ENCODE measurements at regions not wholly inside any gene's neighbourhood (a gene's known extent, or its start where the extent isn't known, plus 50 kb on each side); places are given as distances from the start of the nearest gene placed in this dataset.

DNA sequence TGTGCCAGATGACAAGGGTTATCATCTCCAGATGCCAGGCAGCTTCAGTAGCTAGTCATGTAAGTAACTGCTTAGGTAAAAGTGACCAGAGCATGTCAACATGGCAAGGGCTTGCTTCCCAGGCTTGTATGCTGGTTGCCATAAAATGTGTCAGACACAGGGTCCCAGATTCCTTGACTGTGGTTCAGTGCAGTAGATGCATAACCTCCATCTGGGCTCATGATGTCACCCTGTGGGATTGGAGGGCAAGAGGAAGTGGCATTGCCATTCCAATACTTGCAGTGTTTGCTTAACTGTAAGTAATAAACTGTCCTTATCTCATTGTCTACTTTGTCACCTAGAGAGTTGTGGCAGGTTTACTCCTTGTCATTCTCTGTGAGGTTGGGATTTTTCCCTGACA is 226.8 kb downstream of the PCDH17 start:
- H3K36me3 Mint-ChIP-seq (ENCODE audit: low read depth), result no peaks in the 10 kb centered on the region
- H3K4me1 Mint-ChIP-seq (ENCODE audit: low read depth), result no peaks in the 10 kb centered on the region
- no peaks in the 10 kb centered on the region for H3K27me3 Mint-ChIP-seq (ENCODE audit: low read depth)
- H3K27ac Mint-ChIP-seq (ENCODE audit: unreplicated experiment), result no peak overlapping the region
- H3K4me3 Mint-ChIP-seq (ENCODE audit: unreplicated experiment), result no peak overlapping the region
- TF ChIP-seq, protein P1, sequence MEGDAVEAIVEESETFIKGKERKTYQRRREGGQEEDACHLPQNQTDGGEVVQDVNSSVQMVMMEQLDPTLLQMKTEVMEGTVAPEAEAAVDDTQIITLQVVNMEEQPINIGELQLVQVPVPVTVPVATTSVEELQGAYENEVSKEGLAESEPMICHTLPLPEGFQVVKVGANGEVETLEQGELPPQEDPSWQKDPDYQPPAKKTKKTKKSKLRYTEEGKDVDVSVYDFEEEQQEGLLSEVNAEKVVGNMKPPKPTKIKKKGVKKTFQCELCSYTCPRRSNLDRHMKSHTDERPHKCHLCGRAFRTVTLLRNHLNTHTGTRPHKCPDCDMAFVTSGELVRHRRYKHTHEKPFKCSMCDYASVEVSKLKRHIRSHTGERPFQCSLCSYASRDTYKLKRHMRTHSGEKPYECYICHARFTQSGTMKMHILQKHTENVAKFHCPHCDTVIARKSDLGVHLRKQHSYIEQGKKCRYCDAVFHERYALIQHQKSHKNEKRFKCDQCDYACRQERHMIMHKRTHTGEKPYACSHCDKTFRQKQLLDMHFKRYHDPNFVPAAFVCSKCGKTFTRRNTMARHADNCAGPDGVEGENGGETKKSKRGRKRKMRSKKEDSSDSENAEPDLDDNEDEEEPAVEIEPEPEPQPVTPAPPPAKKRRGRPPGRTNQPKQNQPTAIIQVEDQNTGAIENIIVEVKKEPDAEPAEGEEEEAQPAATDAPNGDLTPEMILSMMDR (IDR thresholded peaks at IDR 0.05), result no peak
- DNase-seq (ENCODE audit: low spot score), result no peak
- H3K9me3 Mint-ChIP-seq (ENCODE audit: low read depth), result no peaks in the 10 kb centered on the region

DNA sequence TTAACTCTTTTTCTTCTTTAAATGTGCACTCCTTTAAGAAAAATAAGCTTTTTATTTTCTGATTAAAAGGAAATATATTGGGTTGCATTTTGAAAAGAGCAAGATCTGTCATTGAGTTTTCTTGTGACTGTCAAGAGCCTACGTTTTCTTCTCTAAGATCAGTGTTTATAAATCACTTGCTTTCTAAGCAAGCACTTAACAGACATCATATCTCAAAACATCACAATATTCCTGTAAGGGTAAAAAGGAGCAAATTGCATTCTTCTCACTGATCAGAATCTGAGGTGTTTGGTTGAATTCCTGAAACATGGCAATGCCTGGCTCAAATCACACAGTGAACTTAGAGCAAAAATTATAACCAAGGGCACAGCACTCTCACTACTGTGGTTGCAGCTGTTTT is 231.3 kb downstream of the PCDH17 start:
- TF ChIP-seq, protein P1 (IDR thresholded peaks at IDR 0.05), result no peak
- Mint-ChIP-seq H3K27ac (ENCODE audit: unreplicated experiment) (no peak overlapping the region), H3K36me3 (ENCODE audit: low read depth) (no peaks in the 10 kb centered on the region), H3K4me1 (ENCODE audit: low read depth) (no peaks in the 10 kb centered on the region), H3K4me3 (ENCODE audit: unreplicated experiment) (no peak overlapping the region), H3K27me3 (ENCODE audit: low read depth) (no peaks in the 10 kb centered on the region), H3K9me3 (ENCODE audit: low read depth) (peaks cover 10% of the 10 kb centered on the region)
- DNase-seq (ENCODE audit: low spot score), result no peak

DNA sequence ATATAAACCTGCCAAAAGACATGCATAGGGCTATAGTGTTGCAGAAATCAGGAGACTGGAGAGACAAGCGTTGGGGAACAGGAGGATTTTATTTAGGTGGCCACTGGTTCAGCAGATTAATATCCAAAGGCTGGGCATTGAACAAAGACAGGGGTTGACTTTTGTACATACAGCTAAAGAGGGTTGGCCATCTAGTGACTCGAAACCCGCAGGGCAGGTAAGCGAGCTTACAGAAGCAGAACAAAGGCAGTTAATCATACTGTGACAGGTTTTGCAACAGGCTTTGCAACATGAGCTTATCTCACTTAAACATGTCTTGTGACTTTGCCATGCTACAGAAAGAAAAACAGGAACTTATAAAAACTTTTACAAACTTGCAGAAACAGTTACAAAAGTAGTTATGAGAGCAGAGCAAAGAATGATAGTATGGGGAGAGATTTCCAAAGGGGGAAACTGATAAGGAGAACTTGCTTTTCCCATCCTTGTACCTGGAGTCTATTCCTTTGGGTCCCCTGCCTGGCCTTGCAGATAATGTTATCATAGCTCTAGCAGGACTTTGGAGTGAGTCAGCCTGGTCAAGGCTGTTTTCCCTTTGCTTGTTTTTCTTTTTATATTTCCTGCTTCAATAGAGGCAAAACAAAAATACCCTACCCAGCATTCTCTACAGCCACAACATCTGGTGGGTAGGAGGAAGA is 234.2 kb downstream of the PCDH17 start:
- no peak for DNase-seq (ENCODE audit: low spot score)
- Mint-ChIP-seq H3K36me3 (ENCODE audit: low read depth) (no peaks in the 10 kb centered on the region), H3K9me3 (ENCODE audit: low read depth) (peaks cover 20% of the 10 kb centered on the region), H3K27ac (ENCODE audit: unreplicated experiment) (no peak overlapping the region), H3K27me3 (ENCODE audit: low read depth) (no peaks in the 10 kb centered on the region), H3K4me3 (ENCODE audit: unreplicated experiment) (no peak overlapping the region), H3K4me1 (ENCODE audit: low read depth) (no peaks in the 10 kb centered on the region)
- TF ChIP-seq, protein P1 (IDR thresholded peaks at IDR 0.05), result no peak

DNA sequence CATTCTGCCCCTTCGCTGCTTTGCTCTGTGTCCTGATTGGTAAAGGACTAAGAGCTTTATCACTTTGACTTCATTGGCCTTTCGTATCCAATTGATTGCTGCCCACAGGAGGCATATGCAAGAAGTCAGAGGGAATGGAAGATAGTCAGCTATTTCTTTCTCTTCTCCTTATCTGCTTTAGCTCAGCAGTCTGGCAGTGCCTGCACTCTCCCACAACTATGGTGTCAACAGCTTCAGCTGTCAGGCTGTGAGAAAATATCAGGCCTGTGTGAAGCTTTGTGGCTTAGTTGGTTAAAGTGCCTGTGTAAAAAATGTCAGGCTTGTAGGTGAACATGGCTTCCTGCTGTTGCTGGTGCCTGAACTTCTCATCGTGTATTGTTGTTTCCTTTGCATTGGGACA is 243.0 kb downstream of the PCDH17 start:
- no peak for DNase-seq (ENCODE audit: low spot score)
- TF ChIP-seq, protein P1 (IDR thresholded peaks at IDR 0.05), result no peak
- no peaks in the 10 kb centered on the region for H3K4me1 Mint-ChIP-seq (ENCODE audit: low read depth)
- H3K27me3 Mint-ChIP-seq (ENCODE audit: low read depth), result no peaks in the 10 kb centered on the region
- H3K27ac Mint-ChIP-seq (ENCODE audit: unreplicated experiment), result no peak overlapping the region
- H3K36me3 Mint-ChIP-seq (ENCODE audit: low read depth), result no peaks in the 10 kb centered on the region
- peaks cover 12% of the 10 kb centered on the region for H3K9me3 Mint-ChIP-seq (ENCODE audit: low read depth)
- H3K4me3 Mint-ChIP-seq (ENCODE audit: unreplicated experiment), result no peak overlapping the region

DNA sequence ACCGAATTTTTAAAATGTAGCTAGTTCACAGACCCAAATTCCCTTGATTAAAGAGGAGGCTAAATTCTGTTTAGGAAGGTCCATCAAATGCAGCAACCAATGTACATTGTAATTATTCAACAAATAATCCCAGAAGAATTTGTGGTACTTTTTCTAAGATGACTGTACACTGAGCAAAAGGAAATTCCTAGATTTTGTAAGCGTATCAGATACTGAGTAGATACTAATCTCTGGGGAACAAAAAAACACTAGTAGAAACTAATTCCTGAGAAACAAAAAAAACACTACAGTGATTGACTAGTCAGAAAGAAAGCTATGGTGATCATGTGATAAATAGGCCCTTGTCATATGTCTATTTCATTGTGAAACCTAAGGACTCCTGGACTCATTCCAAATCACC is 246.1 kb downstream of the PCDH17 start:
- TF ChIP-seq, protein P1 (IDR thresholded peaks at IDR 0.05), result no peak
- H3K36me3 Mint-ChIP-seq (ENCODE audit: low read depth), result no peaks in the 10 kb centered on the region
- H3K27ac Mint-ChIP-seq (ENCODE audit: unreplicated experiment), result no peak overlapping the region
- no peaks in the 10 kb centered on the region for H3K27me3 Mint-ChIP-seq (ENCODE audit: low read depth)
- H3K4me1 Mint-ChIP-seq (ENCODE audit: low read depth), result no peaks in the 10 kb centered on the region
- no peak overlapping the region for H3K4me3 Mint-ChIP-seq (ENCODE audit: unreplicated experiment)
- DNase-seq (ENCODE audit: low spot score), result no peak
- peaks cover 5% of the 10 kb centered on the region for H3K9me3 Mint-ChIP-seq (ENCODE audit: low read depth)
